Upper lobe of left lung (tissue), 4 donors: ENCODE measurements at regions not wholly inside any gene's neighbourhood (a gene's known extent, or its start where the extent isn't known, plus 50 kb on each side); places are given as distances from the start of the nearest gene placed in this dataset.

Experiments used
- CTCF ChIP-seq, 6 experiments: fragments of 450-650 bp in 4 of 6; fragments of 200-600 bp in 2 of 6; sonication (generic) in 2 of 6; IDR thresholded peaks; one replicate each; pipeline ENCODE4 v1.5.1; 2016 to 2019; ENCODE audit warnings: antibody characterized with exemption in 6 of 6
- EP300 ChIP-seq, 4 donors: sonication (generic); formaldehyde crosslinking; IDR thresholded peaks; one replicate each; pipeline ENCODE4 v1.5.1; 2017; ENCODE audit warnings: antibody characterized with exemption in 4 of 4, control low read depth in 2 of 4
- POLR2A ChIP-seq, 4 donors: fragments of 450-650 bp; IDR thresholded peaks; one replicate each; pipeline ENCODE4 v1.5.1; 2016 to 2017; ENCODE audit warnings: antibody characterized with exemption in 4 of 4, mild to moderate bottlenecking in 2 of 4

DNA sequence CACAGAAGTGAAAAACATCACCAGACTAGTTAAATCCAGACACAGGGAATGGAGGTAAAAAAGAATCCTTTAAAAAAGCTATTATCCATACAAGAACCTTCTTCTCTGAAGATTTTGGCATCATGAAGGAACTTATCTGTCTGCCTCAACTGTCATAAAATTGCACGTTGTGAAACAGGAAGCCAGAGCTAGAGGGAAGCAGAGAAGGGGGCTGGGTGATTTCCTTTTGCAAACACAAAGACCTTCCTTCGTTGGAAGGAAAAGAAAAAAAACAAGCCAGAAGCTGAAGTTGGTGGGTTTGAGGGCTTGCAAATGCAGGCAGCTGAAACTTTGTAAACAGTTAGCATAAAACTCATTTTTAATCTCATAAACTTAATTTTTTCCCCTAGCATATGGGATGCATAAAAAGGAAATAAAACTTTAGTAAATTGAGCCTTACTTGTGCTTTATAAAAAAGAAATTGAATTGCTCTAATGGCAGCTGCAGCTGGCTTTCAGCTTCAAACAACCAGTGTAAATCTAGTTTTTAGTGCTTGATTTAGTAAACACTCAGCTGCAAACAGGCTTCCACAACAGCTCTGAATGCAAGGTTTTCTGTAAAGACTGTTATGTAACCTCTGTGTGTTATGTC lies 101.6 kb downstream of the OTUD1 start:
- no peak for TF ChIP-seq EP300 (IDR thresholded peaks at IDR 0.05)
- no peak for TF ChIP-seq CTCF (IDR thresholded peaks at IDR 0.05)
- no peak for TF ChIP-seq POLR2A (IDR thresholded peaks at IDR 0.05)
